Astrocyte of the cerebellum (primary cell): ENCODE measurements at regions not wholly inside any gene's neighbourhood (a gene's known extent, or its start where the extent isn't known, plus 50 kb on each side); places are given as distances from the start of the nearest gene placed in this dataset.

ENCODE experiments used
- DNase-seq: peaks from one replicate; pipeline ENCODE4 v3.0.0-alpha.2; 2011; ENCODE audit warnings: low read depth
- H3K4me3 ChIP-seq: 2 replicates; pipeline ENCODE4 v1.5.1; 2011; ENCODE audit warnings: mild to moderate bottlenecking, low read depth, low read length, moderate library complexity
- CTCF ChIP-seq: IDR thresholded peaks from 2 replicates; pipeline ENCODE4 v1.5.1; 2012; ENCODE audit warnings: low read length, low read depth, moderate library complexity, mild to moderate bottlenecking; ENCODE audit errors: missing control alignments
- in situ Hi-C: cut with HindIII; loops from 2 replicates; pipeline ENCODE4 v1.10.0; 2017; ENCODE audit warnings: low sequenced_read_pairs

- no peak overlapping the region for H3K4me3 ChIP-seq
- TF ChIP-seq CTCF = no peak
- no peak for DNase-seq
- in situ Hi-C loops = no loop called here
These were observed 283.7 kb downstream of the CBLN1 start for GRCh38 chr16:48997946-48998345.

DNA sequence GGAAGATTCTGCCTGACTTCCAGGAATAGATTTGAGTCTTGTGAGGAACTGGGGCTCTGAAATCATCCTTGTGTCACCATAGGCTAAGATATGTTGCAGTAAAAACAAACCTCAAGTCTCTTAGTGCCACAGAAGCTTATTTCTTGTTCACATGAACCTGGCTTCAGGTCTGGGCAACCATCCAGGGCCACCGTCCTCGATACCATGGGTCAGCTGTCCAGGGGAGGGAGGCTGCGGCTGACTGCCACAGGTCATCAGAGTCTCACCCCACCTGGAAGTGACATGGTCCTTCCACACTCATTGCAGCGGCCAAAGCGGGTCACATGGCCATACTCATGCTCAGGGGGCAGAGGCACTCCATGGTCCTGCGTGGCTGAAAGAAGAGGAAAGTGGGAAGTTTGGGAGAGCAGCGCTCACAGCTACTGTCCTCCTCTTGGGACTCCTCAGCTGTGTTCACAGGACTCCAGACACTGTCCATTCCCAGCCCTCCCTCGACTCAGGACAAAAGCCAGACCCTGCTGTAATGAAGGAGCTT lies 284.5 kb downstream of the CBLN1 start:
- no peak for TF ChIP-seq CTCF
- H3K4me3 ChIP-seq = no peak overlapping the region
- in situ Hi-C loops = no loop called here
- DNase-seq = no peak

- in situ Hi-C loops = no loop called here
- H3K4me3 ChIP-seq = no peak overlapping the region
- DNase-seq = no peak
- TF ChIP-seq CTCF = no peak
These were observed 303.1 kb downstream of the CBLN1 start for GRCh38 chr16:48978501-48978900.

DNA sequence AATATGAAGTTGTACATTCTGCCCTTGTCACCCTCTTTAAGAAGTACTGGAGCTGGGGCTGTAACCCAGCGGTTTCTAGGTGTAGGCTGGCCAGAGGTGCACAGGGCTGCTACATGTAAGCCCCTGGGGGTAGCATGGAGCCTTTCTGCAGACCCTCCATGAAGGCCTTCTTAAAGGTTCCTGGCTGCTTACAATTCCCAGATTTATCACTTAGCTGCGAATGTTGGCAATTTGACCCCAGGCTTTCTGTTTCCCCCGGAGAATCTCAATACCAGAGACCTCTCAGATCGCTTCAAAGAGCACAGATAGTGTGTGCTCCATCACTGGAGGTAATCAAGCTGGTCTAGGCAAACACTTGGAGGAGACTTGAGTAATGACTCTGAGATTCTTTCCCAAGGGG lies 309.4 kb downstream of the CBLN1 start:
- in situ Hi-C loops = no loop called here
- TF ChIP-seq CTCF = no peak

GRCh38 chr16:48971571-48972077 lies 310.0 kb downstream of the CBLN1 start:
- no peak for DNase-seq
- no peak for TF ChIP-seq CTCF
- in situ Hi-C loops = no loop called here
- no peak overlapping the region for H3K4me3 ChIP-seq

More for the DNA sequence above, 309.4 kb downstream of the CBLN1 start:
- no peak for DNase-seq
- H3K4me3 ChIP-seq = no peak overlapping the region

DNA sequence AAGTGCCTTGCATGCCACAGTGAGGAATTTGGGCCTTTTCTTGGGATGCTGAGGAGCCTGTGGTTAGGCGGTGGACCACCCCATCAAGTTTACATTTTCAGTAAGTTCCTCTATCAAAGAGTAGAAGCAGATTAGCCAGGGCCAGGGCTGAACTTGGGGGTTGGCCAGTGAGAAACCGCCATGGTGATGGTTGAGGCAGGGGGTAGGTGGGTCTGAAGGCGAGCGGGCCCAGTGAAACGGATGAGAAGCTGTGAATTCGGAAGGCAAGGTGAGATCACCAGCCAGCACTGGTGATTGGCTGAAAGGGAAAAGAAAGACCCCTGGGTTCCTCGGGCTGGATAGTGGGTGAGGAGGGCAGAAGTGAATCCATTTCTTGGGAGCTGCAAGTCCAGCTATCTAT lies 311.4 kb downstream of the CBLN1 start:
- DNase-seq = no peak
- H3K4me3 ChIP-seq = no peak overlapping the region
- in situ Hi-C loops = no loop called here
- TF ChIP-seq CTCF = no peak
